Activated CD8-positive, alpha-beta T cell treated with anti-CD3 and anti-CD28 coated beads for 36 hours (primary cell): ENCODE measurements at regions not wholly inside any gene's neighbourhood (a gene's known extent, or its start where the extent isn't known, plus 50 kb on each side); places are given as distances from the start of the nearest gene placed in this dataset.

Experiments
- ATAC-seq: fragments of 200-7000 bp; cut with Tn5 transposase; one replicate; pipeline ENCODE4 v1.10.0; 2021; ENCODE audit warnings: mild to moderate bottlenecking, moderate library complexity
- CTCF ChIA-PET: fragments of 350-600 bp; sonication (Branson Sonifier 250); formaldehyde crosslinking; loops from one replicate; lab custom pipeline; 2021; ENCODE audit warnings: antibody characterized with exemption; lab: Charles Lee
- POLR2A ChIA-PET: fragments of 350-600 bp; sonication (Branson Sonifier 250); formaldehyde crosslinking; loops from one replicate; lab custom pipeline; 2021; ENCODE audit warnings: antibody characterized with exemption; lab: Charles Lee
- DNase-seq: peaks from one replicate; pipeline ENCODE4 v3.0.0-alpha.2; 2020
- H3K27ac Mint-ChIP-seq: one replicate; pipeline ENCODE4 v1.8.0; 2021; ENCODE audit warnings: mild to moderate bottlenecking, mixed read lengths
- H3K27me3 Mint-ChIP-seq: one replicate; pipeline ENCODE4 v1.8.0; 2021; ENCODE audit warnings: mixed read lengths
- H3K36me3 Mint-ChIP-seq: one replicate; pipeline ENCODE4 v1.8.0; 2021; ENCODE audit warnings: low read depth, mixed read lengths
- H3K4me1 Mint-ChIP-seq: one replicate; pipeline ENCODE4 v1.8.0; 2021; ENCODE audit warnings: low read depth, mixed read lengths
- H3K4me3 Mint-ChIP-seq: one replicate; pipeline ENCODE4 v1.8.0; 2021; ENCODE audit warnings: mild to moderate bottlenecking, moderate library complexity, mixed read lengths
- H3K9me3 Mint-ChIP-seq: one replicate; pipeline ENCODE4 v1.8.0; 2021; ENCODE audit warnings: mixed read lengths
- intact Hi-C: fragments of 100-400 bp; cut with micrococcal nuclease; formaldehyde crosslinking; loops from one replicate; pipeline ENCODE4 v1.10.0; 2022
- TF ChIP-seq, protein P1 (sequence below): fragments of 200-600 bp; IDR thresholded peaks from one replicate; pipeline ENCODE4 v1.8.0; 2022; ENCODE audit warnings: antibody characterized with exemption, mild to moderate bottlenecking

DNA sequence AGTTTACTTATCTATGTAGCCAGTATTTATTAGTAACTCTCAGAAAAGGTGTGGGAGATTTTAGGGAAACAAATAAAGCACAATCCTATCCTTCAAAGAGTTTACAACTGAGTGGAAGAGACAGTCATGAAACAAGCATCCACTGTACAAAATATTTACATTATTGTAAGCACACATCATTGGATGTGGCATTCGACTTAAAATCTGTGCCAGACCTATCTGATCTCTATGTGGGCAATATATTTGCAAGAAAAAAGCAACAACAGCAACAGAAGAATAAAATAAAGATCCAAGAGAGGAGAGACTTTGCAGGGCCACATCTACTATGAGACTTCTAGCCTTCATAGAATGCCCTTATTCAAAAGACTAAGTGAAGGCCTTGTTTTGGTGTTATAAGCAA lies 882.1 kb upstream of the PIK3C3 start:
- Mint-ChIP-seq H3K27ac (no peak overlapping the region), H3K4me1 (no peaks in the 10 kb centered on the region), H3K27me3 (no peaks in the 10 kb centered on the region), H3K36me3 (no peaks in the 10 kb centered on the region), H3K4me3 (no peak overlapping the region), H3K9me3 (peaks cover 4% of the 10 kb centered on the region)
- intact Hi-C loops = no loop called here
- CTCF ChIA-PET = no interaction called here
- POLR2A ChIA-PET = no interaction called here
- DNase-seq (no peak), ATAC-seq (no peak)
- TF ChIP-seq, protein P1, sequence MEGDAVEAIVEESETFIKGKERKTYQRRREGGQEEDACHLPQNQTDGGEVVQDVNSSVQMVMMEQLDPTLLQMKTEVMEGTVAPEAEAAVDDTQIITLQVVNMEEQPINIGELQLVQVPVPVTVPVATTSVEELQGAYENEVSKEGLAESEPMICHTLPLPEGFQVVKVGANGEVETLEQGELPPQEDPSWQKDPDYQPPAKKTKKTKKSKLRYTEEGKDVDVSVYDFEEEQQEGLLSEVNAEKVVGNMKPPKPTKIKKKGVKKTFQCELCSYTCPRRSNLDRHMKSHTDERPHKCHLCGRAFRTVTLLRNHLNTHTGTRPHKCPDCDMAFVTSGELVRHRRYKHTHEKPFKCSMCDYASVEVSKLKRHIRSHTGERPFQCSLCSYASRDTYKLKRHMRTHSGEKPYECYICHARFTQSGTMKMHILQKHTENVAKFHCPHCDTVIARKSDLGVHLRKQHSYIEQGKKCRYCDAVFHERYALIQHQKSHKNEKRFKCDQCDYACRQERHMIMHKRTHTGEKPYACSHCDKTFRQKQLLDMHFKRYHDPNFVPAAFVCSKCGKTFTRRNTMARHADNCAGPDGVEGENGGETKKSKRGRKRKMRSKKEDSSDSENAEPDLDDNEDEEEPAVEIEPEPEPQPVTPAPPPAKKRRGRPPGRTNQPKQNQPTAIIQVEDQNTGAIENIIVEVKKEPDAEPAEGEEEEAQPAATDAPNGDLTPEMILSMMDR = no peak

- no peaks in the 10 kb centered on the region for H3K36me3 Mint-ChIP-seq
- TF ChIP-seq, protein P1 = no peak
Measured at GRCh38 chr18:41071826-41072225, 883.2 kb upstream of the PIK3C3 start.

GRCh38 chr18:41069167-41069566 lies 885.9 kb upstream of the PIK3C3 start:
- DNase-seq = no peak
- peaks cover 3% of the 10 kb centered on the region for H3K9me3 Mint-ChIP-seq
- ChIA-PET POLR2A (no interaction called here), CTCF (no interaction called here)
- H3K4me3 Mint-ChIP-seq = no peak overlapping the region
- H3K27ac Mint-ChIP-seq = no peak overlapping the region
- intact Hi-C loops = no loop called here
- H3K27me3 Mint-ChIP-seq = no peaks in the 10 kb centered on the region
- no peak for ATAC-seq
- TF ChIP-seq, protein P1 = no peak
- no peaks in the 10 kb centered on the region for H3K36me3 Mint-ChIP-seq
- H3K4me1 Mint-ChIP-seq = no peaks in the 10 kb centered on the region

More at GRCh38 chr18:41071826-41072225, 883.2 kb upstream of the PIK3C3 start:
- DNase-seq (no peak), ATAC-seq (no peak)
- Mint-ChIP-seq H3K27me3 (no peaks in the 10 kb centered on the region), H3K4me1 (no peaks in the 10 kb centered on the region), H3K9me3 (peaks cover 2% of the 10 kb centered on the region), H3K27ac (no peak overlapping the region), H3K4me3 (no peak overlapping the region)
- ChIA-PET POLR2A (no interaction called here), CTCF (no interaction called here)
- intact Hi-C loops = no loop called here

GRCh38 chr18:41064916-41065315 lies 890.1 kb upstream of the PIK3C3 start:
- Mint-ChIP-seq H3K36me3 (no peaks in the 10 kb centered on the region), H3K9me3 (peaks cover 3% of the 10 kb centered on the region), H3K27me3 (no peaks in the 10 kb centered on the region), H3K27ac (no peak overlapping the region), H3K4me3 (no peak overlapping the region), H3K4me1 (no peaks in the 10 kb centered on the region)
- ATAC-seq (no peak), DNase-seq (no peak)
- TF ChIP-seq, protein P1 = no peak
- POLR2A ChIA-PET = no interaction called here
- CTCF ChIA-PET = no interaction called here
- intact Hi-C loops = no loop called here

GRCh38 chr18:41060967-41061366 lies 894.1 kb upstream of the PIK3C3 start:
- H3K4me3 Mint-ChIP-seq = no peak overlapping the region
- no peak for ATAC-seq
- DNase-seq = no peak
- intact Hi-C loops = no loop called here
- H3K9me3 Mint-ChIP-seq = peaks cover 4% of the 10 kb centered on the region
- ChIA-PET POLR2A (no interaction called here), CTCF (no interaction called here)
- no peaks in the 10 kb centered on the region for H3K4me1 Mint-ChIP-seq
- TF ChIP-seq, protein P1 = no peak
- H3K36me3 Mint-ChIP-seq = no peaks in the 10 kb centered on the region
- no peaks in the 10 kb centered on the region for H3K27me3 Mint-ChIP-seq
- H3K27ac Mint-ChIP-seq = no peak overlapping the region
